Ishikawa (cell line): ENCODE measurements at regions not wholly inside any gene's neighbourhood (a gene's known extent, or its start where the extent isn't known, plus 50 kb on each side); places are given as distances from the start of the nearest gene placed in this dataset.

Experiments used
- CEBPB ChIP-seq: IDR thresholded peaks from 2 replicates; pipeline ENCODE4 v1.6.1; 2012
- EP300 ChIP-seq: IDR thresholded peaks from 2 replicates; pipeline ENCODE4 v1.6.1; 2012; ENCODE audit warnings: borderline replicate concordance
- RAD21 ChIP-seq: IDR thresholded peaks from 2 replicates; pipeline ENCODE4 v1.6.1; 2012; ENCODE audit warnings: low read depth
- TCF12 ChIP-seq: IDR thresholded peaks from 2 replicates; pipeline ENCODE4 v1.6.1; 2012; ENCODE audit warnings: low read depth
- ZBTB7A ChIP-seq: IDR thresholded peaks from 2 replicates; pipeline ENCODE4 v1.6.1; 2012; ENCODE audit warnings: low read depth
- TF ChIP-seq, protein P1 (sequence below): IDR thresholded peaks from 2 replicates; pipeline ENCODE4 v1.6.1; 2012; ENCODE audit warnings: low read depth, mild to moderate bottlenecking
- TF ChIP-seq, protein P2 (sequence below): IDR thresholded peaks from 2 replicates; pipeline ENCODE4 v1.6.1; 2012
- TF ChIP-seq, protein P3 (sequence below): IDR thresholded peaks from 2 replicates; pipeline ENCODE4 v1.6.1; 2012

DNA sequence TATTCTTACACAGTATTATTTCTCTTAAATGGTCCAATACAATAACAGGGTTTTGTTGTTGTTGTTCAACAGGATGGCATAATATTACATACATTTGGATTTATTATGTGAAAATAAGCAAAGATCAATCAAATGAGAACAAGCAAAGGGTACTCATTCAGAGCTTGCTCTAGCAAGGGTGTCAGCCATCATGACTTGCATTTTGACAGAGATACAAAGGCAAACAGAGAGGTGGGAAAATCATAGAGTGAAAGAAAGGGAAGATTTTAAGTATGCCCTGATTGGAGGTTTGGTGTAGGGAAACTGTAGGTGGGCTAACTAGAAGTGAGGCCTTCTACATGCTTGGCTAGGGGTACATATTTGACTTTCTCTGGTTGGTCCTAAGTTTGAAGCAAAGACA, 109.1 kb upstream of the BCHE start:
- TF ChIP-seq TCF12: no peak
- TF ChIP-seq, protein P1, sequence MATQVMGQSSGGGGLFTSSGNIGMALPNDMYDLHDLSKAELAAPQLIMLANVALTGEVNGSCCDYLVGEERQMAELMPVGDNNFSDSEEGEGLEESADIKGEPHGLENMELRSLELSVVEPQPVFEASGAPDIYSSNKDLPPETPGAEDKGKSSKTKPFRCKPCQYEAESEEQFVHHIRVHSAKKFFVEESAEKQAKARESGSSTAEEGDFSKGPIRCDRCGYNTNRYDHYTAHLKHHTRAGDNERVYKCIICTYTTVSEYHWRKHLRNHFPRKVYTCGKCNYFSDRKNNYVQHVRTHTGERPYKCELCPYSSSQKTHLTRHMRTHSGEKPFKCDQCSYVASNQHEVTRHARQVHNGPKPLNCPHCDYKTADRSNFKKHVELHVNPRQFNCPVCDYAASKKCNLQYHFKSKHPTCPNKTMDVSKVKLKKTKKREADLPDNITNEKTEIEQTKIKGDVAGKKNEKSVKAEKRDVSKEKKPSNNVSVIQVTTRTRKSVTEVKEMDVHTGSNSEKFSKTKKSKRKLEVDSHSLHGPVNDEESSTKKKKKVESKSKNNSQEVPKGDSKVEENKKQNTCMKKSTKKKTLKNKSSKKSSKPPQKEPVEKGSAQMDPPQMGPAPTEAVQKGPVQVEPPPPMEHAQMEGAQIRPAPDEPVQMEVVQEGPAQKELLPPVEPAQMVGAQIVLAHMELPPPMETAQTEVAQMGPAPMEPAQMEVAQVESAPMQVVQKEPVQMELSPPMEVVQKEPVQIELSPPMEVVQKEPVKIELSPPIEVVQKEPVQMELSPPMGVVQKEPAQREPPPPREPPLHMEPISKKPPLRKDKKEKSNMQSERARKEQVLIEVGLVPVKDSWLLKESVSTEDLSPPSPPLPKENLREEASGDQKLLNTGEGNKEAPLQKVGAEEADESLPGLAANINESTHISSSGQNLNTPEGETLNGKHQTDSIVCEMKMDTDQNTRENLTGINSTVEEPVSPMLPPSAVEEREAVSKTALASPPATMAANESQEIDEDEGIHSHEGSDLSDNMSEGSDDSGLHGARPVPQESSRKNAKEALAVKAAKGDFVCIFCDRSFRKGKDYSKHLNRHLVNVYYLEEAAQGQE: no peak
- TF ChIP-seq, protein P2, sequence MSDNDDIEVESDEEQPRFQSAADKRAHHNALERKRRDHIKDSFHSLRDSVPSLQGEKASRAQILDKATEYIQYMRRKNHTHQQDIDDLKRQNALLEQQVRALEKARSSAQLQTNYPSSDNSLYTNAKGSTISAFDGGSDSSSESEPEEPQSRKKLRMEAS: no peak
- no peak for TF ChIP-seq EP300
- TF ChIP-seq RAD21: no peak
- no peak for TF ChIP-seq CEBPB
- TF ChIP-seq ZBTB7A: no peak
- TF ChIP-seq, protein P3, sequence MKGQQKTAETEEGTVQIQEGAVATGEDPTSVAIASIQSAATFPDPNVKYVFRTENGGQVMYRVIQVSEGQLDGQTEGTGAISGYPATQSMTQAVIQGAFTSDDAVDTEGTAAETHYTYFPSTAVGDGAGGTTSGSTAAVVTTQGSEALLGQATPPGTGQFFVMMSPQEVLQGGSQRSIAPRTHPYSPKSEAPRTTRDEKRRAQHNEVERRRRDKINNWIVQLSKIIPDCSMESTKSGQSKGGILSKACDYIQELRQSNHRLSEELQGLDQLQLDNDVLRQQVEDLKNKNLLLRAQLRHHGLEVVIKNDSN: no peak
